CD4-positive, alpha-beta memory T cell (primary cell): ENCODE measurements at regions not wholly inside any gene's neighbourhood (a gene's known extent, or its start where the extent isn't known, plus 50 kb on each side); places are given as distances from the start of the nearest gene placed in this dataset.

Source experiments
- CTCF ChIA-PET: fragments of 350-600 bp; sonication (Branson Sonifier 250); formaldehyde crosslinking; loops from one replicate; lab custom pipeline; 2021; ENCODE audit warnings: inconsistent platforms; ENCODE audit not compliant: partially characterized antibody; lab: Charles Lee
- POLR2A ChIA-PET: fragments of 350-600 bp; sonication (Branson Sonifier 250); formaldehyde crosslinking; loops from one replicate; lab custom pipeline; 2021; ENCODE audit not compliant: partially characterized antibody; lab: Charles Lee
- DNase-seq, 5 donors: peaks; one replicate each; pipeline versions ENCODE4 v3.0.0 to v3.0.0-alpha.2; 2020 to 2022; ENCODE audit warnings: mixed read lengths in 1 of 5
- H3K27ac ChIP-seq: one replicate; pipeline ENCODE4 v1.7.0; 2013; ENCODE audit warnings: low read depth, low read length
- H3K27me3 ChIP-seq: 2 replicates; pipeline ENCODE4 v1.7.0; 2013; ENCODE audit warnings: mild to moderate bottlenecking, low read length, moderate library complexity; ENCODE audit not compliant: insufficient read depth
- H3K36me3 ChIP-seq: 2 replicates; pipeline ENCODE4 v1.7.0; 2013; ENCODE audit warnings: mild to moderate bottlenecking, low read length, moderate library complexity; ENCODE audit not compliant: insufficient read depth
- H3K4me1 ChIP-seq: 2 replicates; pipeline ENCODE4 v1.7.0; 2013; ENCODE audit warnings: mild to moderate bottlenecking, low read length, moderate library complexity; ENCODE audit not compliant: insufficient read depth
- H3K4me3 ChIP-seq, 2 donors: one replicate each; pipeline ENCODE4 v1.7.0; 2013; ENCODE audit warnings: low read length in 2 of 2, mild to moderate bottlenecking in 1 of 2
- H3K9me3 ChIP-seq, 2 donors: one replicate each; pipeline ENCODE4 v1.7.0; 2013; ENCODE audit warnings: low read length in 2 of 2, control low read depth in 1 of 2; ENCODE audit not compliant: control insufficient read depth in 1 of 2
- H3K27ac Mint-ChIP-seq, 7 donors: one replicate each; pipeline ENCODE4 v1.8.0; 2020 to 2021; ENCODE audit warnings: mixed read lengths in 7 of 7, mild to moderate bottlenecking in 6 of 7, inconsistent platforms in 3 of 7, moderate library complexity in 3 of 7
- H3K27me3 Mint-ChIP-seq, 2 donors: one replicate each; pipeline ENCODE4 v1.8.0; 2020 to 2021; ENCODE audit warnings: mixed read lengths in 2 of 2
- H3K36me3 Mint-ChIP-seq, 2 donors: one replicate each; pipeline ENCODE4 v1.8.0; 2020 to 2021; ENCODE audit warnings: mixed read lengths in 2 of 2, inconsistent platforms in 1 of 2, mild to moderate bottlenecking in 1 of 2
- H3K4me1 Mint-ChIP-seq, 4 donors: one replicate each; pipeline ENCODE4 v1.8.0; 2020 to 2021; ENCODE audit warnings: mixed read lengths in 4 of 4, mild to moderate bottlenecking in 1 of 4
- H3K4me3 Mint-ChIP-seq, 8 donors: one replicate each; pipeline ENCODE4 v1.8.0; 2020 to 2021; ENCODE audit warnings: mixed read lengths in 8 of 8, mild to moderate bottlenecking in 7 of 8, moderate library complexity in 6 of 8, inconsistent platforms in 3 of 8
- H3K9me3 Mint-ChIP-seq, 8 donors: one replicate each; pipeline ENCODE4 v1.8.0; 2020 to 2021; ENCODE audit warnings: mixed read lengths in 8 of 8, mild to moderate bottlenecking in 5 of 8, inconsistent platforms in 3 of 8, moderate library complexity in 1 of 8
- intact Hi-C: fragments of 100-400 bp; cut with micrococcal nuclease; formaldehyde crosslinking; loops from one replicate; pipeline ENCODE4 v1.15.1; 2023

DNA sequence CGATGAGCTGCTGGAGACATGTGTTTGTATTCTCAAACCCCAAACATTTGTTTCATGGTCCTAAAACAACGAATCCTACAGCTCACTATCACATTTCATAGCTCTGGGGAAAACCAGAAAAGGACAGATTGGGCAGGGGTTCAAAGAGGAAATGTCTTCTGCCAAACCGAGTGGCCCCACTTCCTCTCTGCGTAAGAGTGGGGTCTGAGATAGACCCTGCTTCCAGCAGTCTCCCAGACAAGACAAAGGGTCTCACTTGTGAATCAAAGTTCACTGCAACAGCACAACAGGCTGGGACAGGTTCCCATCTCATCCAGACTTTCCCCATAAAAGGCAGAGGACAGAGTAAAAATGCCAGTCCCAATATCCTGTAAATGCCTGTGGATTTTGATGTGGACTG, 276.2 kb upstream of the SLC24A2 start:
- no peak for DNase-seq
- Histone ChIP-seq H3K27ac (no peak overlapping the region), H3K4me1 (peaks cover 8% of the 10 kb centered on the region), H3K4me3 (no peak overlapping the region), H3K27me3 (no peaks in the 10 kb centered on the region), H3K36me3 (no peaks in the 10 kb centered on the region), H3K9me3 (no peaks in the 10 kb centered on the region)
- Mint-ChIP-seq H3K36me3 (no peaks in the 10 kb centered on the region), H3K27ac (peak overlapping the region in 1 of 7 donors; percentile 52), H3K9me3 (no peaks in the 10 kb centered on the region), H3K27me3 (no peaks in the 10 kb centered on the region), H3K4me3 (no peak overlapping the region), H3K4me1 (peaks cover 2 to 9% (median 6%) of the 10 kb centered on the region in 4 donors)
- CTCF ChIA-PET: interaction anchor here (1.3 kb wide), 1 partner anchor 9 kb away, joined by 3 read pairs; no protein-coding TSS in a partner anchor
- POLR2A ChIA-PET: no interaction called here
- intact Hi-C loops: no loop called here

DNA sequence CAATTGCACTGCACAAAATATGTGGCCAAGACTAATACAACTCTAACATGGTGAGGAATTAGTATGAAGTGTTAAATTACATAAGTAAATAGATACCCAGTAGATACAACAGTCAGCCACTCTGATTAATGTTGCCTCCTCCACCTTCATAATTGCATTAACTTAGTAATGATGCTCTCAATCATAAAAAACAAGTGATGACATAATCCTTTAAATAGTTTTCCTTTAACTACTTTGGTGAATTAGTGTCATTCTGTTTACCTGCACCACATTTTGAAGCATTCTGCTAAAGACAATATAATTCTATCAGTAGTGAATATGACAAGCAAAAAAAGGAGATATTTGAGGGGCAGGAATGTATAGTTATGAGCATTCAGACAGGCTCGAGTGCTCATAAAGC, 265.9 kb upstream of the SLC24A2 start:
- Mint-ChIP-seq H3K4me3 (no peak overlapping the region), H3K4me1 (no peaks in the 10 kb centered on the region), H3K36me3 (no peaks in the 10 kb centered on the region), H3K27me3 (peaks cover 6 to 7% of the 10 kb centered on the region in 2 donors), H3K9me3 (peaks cover 0 to 5% (median 0%) of the 10 kb centered on the region in 8 donors), H3K27ac (no peak overlapping the region)
- intact Hi-C loops: no loop called here
- Histone ChIP-seq H3K9me3 (no peaks in the 10 kb centered on the region), H3K4me1 (no peaks in the 10 kb centered on the region), H3K27ac (no peak overlapping the region), H3K4me3 (no peak overlapping the region), H3K27me3 (no peaks in the 10 kb centered on the region), H3K36me3 (no peaks in the 10 kb centered on the region)
- no peak for DNase-seq
- POLR2A ChIA-PET: no interaction called here
- CTCF ChIA-PET: interaction anchor here (1.3 kb wide), 1 partner anchor 11 kb away, joined by 3 read pairs; no protein-coding TSS in a partner anchor

DNA sequence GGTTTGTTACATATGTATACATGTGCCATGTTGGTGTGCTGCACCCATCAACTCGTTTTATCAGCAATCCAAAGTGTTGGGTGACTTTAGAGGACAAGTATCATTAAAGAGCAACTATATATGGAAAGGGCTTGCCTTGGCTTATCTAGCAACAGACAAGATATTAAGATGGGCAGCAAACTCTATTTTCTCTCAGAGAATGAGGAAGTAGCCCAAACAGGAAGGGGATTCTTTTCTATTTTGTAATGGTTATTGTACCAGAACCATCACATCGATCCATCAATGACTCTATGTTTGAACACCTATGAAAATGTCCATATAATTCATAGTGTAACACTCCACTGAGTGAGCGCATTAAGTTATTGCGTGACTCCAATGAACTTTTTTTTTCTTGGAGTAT, 260.1 kb upstream of the SLC24A2 start:
- Histone ChIP-seq H3K36me3 (no peaks in the 10 kb centered on the region), H3K27me3 (no peaks in the 10 kb centered on the region), H3K4me1 (peaks cover 5% of the 10 kb centered on the region), H3K9me3 (no peaks in the 10 kb centered on the region), H3K27ac (no peak overlapping the region), H3K4me3 (no peak overlapping the region)
- DNase-seq: no peak
- intact Hi-C loops: loop anchor here (10.0 kb wide), 1 partner anchor 896 kb away; no protein-coding TSS in a partner anchor
- H3K4me3 Mint-ChIP-seq: no peak overlapping the region
- no peak overlapping the region for H3K27ac Mint-ChIP-seq
- POLR2A ChIA-PET: no interaction called here
- no peaks in the 10 kb centered on the region for H3K36me3 Mint-ChIP-seq
- peaks cover 0 to 3% (median 0%) of the 10 kb centered on the region in 8 donors for H3K9me3 Mint-ChIP-seq
- no peaks in the 10 kb centered on the region for H3K27me3 Mint-ChIP-seq
- peaks cover 0 to 6% (median 3%) of the 10 kb centered on the region in 4 donors for H3K4me1 Mint-ChIP-seq
- CTCF ChIA-PET: no interaction called here

DNA sequence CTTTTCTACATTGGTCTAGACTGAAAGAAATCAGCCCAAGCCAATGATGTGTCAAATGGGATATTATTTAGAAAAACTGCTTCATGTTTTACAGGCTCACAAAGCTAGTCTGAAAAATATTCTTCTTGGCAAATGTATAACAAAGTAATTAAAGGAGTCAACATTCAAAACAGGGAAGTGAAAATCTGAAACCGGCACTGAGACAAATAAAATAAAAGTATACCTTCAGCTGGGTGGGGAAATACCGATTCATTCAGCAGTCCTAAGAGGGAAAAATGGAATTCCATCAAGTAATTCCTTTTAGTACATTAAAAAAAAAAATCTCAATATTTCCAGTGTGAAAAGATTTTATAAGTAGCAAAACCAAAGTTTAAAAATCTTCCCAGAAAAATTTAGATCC, 259.6 kb upstream of the SLC24A2 start:
- H3K36me3 Mint-ChIP-seq: no peaks in the 10 kb centered on the region
- Histone ChIP-seq H3K9me3 (no peaks in the 10 kb centered on the region), H3K27me3 (no peaks in the 10 kb centered on the region), H3K36me3 (no peaks in the 10 kb centered on the region), H3K27ac (no peak overlapping the region), H3K4me1 (peaks cover 11% of the 10 kb centered on the region), H3K4me3 (no peak overlapping the region)
- POLR2A ChIA-PET: no interaction called here
- no peaks in the 10 kb centered on the region for H3K27me3 Mint-ChIP-seq
- no peak overlapping the region for H3K4me3 Mint-ChIP-seq
- peaks cover 0 to 3% (median 0%) of the 10 kb centered on the region in 8 donors for H3K9me3 Mint-ChIP-seq
- no peak for DNase-seq
- H3K27ac Mint-ChIP-seq: no peak overlapping the region
- peaks cover 4 to 11% (median 8%) of the 10 kb centered on the region in 4 donors for H3K4me1 Mint-ChIP-seq
- intact Hi-C loops: loop anchor here (10.0 kb wide), 1 partner anchor 896 kb away; no protein-coding TSS in a partner anchor
- CTCF ChIA-PET: no interaction called here

DNA sequence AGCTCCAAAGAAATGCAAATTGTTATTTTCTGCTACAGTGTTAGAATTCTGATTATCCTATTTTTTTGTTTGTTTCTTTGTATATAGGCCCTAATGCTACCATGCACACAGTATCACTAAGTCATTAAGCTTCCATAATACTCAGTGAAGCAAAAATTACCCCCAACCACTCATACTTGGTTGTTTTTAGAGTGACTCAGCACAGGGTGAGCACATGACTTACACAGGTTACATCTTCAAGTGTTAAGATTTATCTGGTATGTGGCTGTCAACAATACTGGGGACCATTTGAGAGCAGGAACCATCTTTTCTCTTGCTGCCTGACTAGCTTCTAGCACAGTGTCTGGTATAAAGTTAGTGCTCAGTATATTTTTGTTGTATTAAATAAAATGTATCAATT, 255.8 kb upstream of the SLC24A2 start:
- no peaks in the 10 kb centered on the region for H3K36me3 ChIP-seq
- peak overlapping the region in 1 of 7 donors; percentile 37 for H3K27ac Mint-ChIP-seq
- H3K9me3 Mint-ChIP-seq: peaks cover 0 to 3% (median 0%) of the 10 kb centered on the region in 8 donors
- H3K27ac ChIP-seq: no peak overlapping the region
- POLR2A ChIA-PET: no interaction called here
- no peaks in the 10 kb centered on the region for H3K27me3 Mint-ChIP-seq
- intact Hi-C loops: loop anchor here (5.0 to 10.0 kb wide), 2 partner anchors 578 to 900 kb away; partner anchors contain the start of gene MLLT3
- H3K4me3 Mint-ChIP-seq: peak overlapping the region in 4 of 8 donors; percentile 5 to 62 (median 18)
- H3K9me3 ChIP-seq: no peaks in the 10 kb centered on the region
- no peak for DNase-seq
- no peaks in the 10 kb centered on the region for H3K27me3 ChIP-seq
- H3K36me3 Mint-ChIP-seq: no peaks in the 10 kb centered on the region
- CTCF ChIA-PET: interaction anchor here (1.3 kb wide), 1 partner anchor 1066 kb away, joined by 3 read pairs; no protein-coding TSS in a partner anchor
- peaks cover 24% of the 10 kb centered on the region for H3K4me1 ChIP-seq
- H3K4me3 ChIP-seq: no peak overlapping the region
- H3K4me1 Mint-ChIP-seq: peaks cover 17 to 38% (median 24%) of the 10 kb centered on the region in 4 donors

DNA sequence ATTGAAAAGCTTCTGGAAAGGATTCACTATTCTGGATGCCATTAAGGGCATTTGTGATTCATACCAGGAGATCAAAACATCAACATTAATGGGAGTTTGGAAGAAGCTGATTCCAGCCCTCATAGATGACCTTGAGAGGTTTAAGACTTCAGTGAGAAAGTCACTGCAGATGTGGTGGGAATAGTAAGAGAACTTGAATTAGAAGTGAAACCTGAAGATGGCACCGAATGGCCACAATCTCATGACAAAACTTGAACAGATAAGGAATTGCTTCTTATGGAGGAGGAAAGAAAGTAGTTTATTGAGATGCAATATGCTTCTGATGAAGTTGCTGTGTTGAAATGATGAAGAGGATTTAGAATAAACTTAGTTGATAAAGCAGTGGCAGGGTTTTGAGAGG, 254.6 kb upstream of the SLC24A2 start:
- H3K4me3 ChIP-seq: peak overlapping the region; percentile 43 to 64
- Mint-ChIP-seq H3K4me3 (peak overlapping the region; percentile 68 to 90 (median 82)), H3K27me3 (no peaks in the 10 kb centered on the region), H3K9me3 (peaks cover 0 to 3% (median 0%) of the 10 kb centered on the region in 8 donors), H3K27ac (peak overlapping the region; percentile 78 to 95 (median 87)), H3K4me1 (peaks cover 17 to 44% (median 24%) of the 10 kb centered on the region in 4 donors), H3K36me3 (no peaks in the 10 kb centered on the region)
- no peaks in the 10 kb centered on the region for H3K27me3 ChIP-seq
- peak overlapping the region; percentile 37 for H3K27ac ChIP-seq
- H3K4me1 ChIP-seq: peaks cover 24% of the 10 kb centered on the region
- no peaks in the 10 kb centered on the region for H3K36me3 ChIP-seq
- peak in 2 of 5 donors; percentile 1 to 3 for DNase-seq
- intact Hi-C loops: loop anchor here (5.0 to 10.0 kb wide), 2 partner anchors 579 to 901 kb away; partner anchors contain the start of gene MLLT3
- CTCF ChIA-PET: no interaction called here
- POLR2A ChIA-PET: interaction anchor here (1.1 kb wide), 1 partner anchor 9 kb away, joined by 3 read pairs; no protein-coding TSS in a partner anchor
- H3K9me3 ChIP-seq: no peaks in the 10 kb centered on the region

DNA sequence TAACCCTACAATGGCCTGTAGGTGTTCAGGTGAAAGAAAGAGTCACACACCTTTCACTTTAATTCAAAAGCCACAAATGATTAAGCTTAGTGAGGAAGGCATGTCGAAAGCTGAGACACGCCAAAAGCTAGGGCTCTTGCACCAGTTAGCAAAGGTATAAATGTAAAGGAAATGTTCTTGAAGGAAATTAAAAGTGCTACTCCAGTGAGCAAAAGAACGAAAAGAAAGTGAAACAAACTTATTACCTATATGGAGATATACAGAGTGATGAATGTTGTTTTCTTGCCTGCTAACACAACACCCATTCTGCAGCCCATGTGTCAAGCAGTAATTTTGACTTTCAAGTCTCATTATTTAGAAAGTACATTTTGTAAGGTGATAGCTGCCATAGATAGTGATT, 254.2 kb upstream of the SLC24A2 start:
- H3K9me3 Mint-ChIP-seq: peaks cover 0 to 3% (median 0%) of the 10 kb centered on the region in 8 donors
- peak overlapping the region; percentile 78 to 95 (median 87) for H3K27ac Mint-ChIP-seq
- POLR2A ChIA-PET: interaction anchor here (1.1 kb wide), 1 partner anchor 9 kb away, joined by 3 read pairs; no protein-coding TSS in a partner anchor
- no peaks in the 10 kb centered on the region for H3K36me3 Mint-ChIP-seq
- DNase-seq: peak in 4 of 5 donors; percentile 18 to 38 (median 24)
- intact Hi-C loops: loop anchor here (5.0 to 10.0 kb wide), 2 partner anchors 579 to 902 kb away; partner anchors contain the start of gene MLLT3
- H3K4me3 ChIP-seq: peak overlapping the region; percentile 43 to 64
- H3K4me3 Mint-ChIP-seq: peak overlapping the region; percentile 68 to 90 (median 82)
- no peaks in the 10 kb centered on the region for H3K27me3 ChIP-seq
- no peaks in the 10 kb centered on the region for H3K36me3 ChIP-seq
- CTCF ChIA-PET: no interaction called here
- H3K9me3 ChIP-seq: no peaks in the 10 kb centered on the region
- H3K27me3 Mint-ChIP-seq: no peaks in the 10 kb centered on the region
- peaks cover 24% of the 10 kb centered on the region for H3K4me1 ChIP-seq
- H3K27ac ChIP-seq: peak overlapping the region; percentile 37
- H3K4me1 Mint-ChIP-seq: peaks cover 17 to 44% (median 24%) of the 10 kb centered on the region in 4 donors
